Astrocyte (in vitro differentiated cells and primary cell): ENCODE measurements at regions not wholly inside any gene's neighbourhood (a gene's known extent, or its start where the extent isn't known, plus 50 kb on each side); places are given as distances from the start of the nearest gene placed in this dataset.
"Not testable (repeated sequence)": the region's sequence is repeated elsewhere in the genome, so short reads cannot be mapped to it uniquely, and the experiment has no call there.

ENCODE experiments used
- CTCF ChIP-seq: IDR thresholded peaks from 2 replicates; pipeline ENCODE4 v1.5.1; 2011; ENCODE audit warnings: low read depth, mild to moderate bottlenecking, inconsistent platforms, low read length, moderate library complexity; ENCODE audit not compliant: insufficient read depth
- EZH2 ChIP-seq: IDR thresholded peaks from 2 replicates; pipeline ENCODE4 v1.6.1; 2012; ENCODE audit warnings: mild to moderate bottlenecking, low read length, inconsistent platforms; ENCODE audit not compliant: insufficient read depth

- not testable (repeated sequence) for TF ChIP-seq CTCF, EZH2
Observed at GRCh38 chr16:29136046-29136696, 151.3 kb downstream of the LAT start.
